ENCODE measurements at regions not wholly inside any gene's neighbourhood (a gene's known extent, or its start where the extent isn't known, plus 50 kb on each side); places are given as distances from the start of the nearest gene placed in this dataset.

- TF ChIP-seq EZH2 (IDR thresholded peaks at IDR 0.05; ENCODE audit: borderline replicate concordance, low read depth, low read length, poor library complexity, severe bottlenecking): no peak
- TF ChIP-seq, protein P1, sequence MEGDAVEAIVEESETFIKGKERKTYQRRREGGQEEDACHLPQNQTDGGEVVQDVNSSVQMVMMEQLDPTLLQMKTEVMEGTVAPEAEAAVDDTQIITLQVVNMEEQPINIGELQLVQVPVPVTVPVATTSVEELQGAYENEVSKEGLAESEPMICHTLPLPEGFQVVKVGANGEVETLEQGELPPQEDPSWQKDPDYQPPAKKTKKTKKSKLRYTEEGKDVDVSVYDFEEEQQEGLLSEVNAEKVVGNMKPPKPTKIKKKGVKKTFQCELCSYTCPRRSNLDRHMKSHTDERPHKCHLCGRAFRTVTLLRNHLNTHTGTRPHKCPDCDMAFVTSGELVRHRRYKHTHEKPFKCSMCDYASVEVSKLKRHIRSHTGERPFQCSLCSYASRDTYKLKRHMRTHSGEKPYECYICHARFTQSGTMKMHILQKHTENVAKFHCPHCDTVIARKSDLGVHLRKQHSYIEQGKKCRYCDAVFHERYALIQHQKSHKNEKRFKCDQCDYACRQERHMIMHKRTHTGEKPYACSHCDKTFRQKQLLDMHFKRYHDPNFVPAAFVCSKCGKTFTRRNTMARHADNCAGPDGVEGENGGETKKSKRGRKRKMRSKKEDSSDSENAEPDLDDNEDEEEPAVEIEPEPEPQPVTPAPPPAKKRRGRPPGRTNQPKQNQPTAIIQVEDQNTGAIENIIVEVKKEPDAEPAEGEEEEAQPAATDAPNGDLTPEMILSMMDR (conservative IDR thresholded peaks at IDR 0.05; ENCODE audit: low read depth, low read length): no peak
- BruUV-seq (replicated peaks): no TSS peak
- Histone ChIP-seq H3K9me3 (ENCODE audit: low read depth, low read length, poor library complexity, severe bottlenecking) (no peaks in the 10 kb centered on the region), H3K36me3 (ENCODE audit: insufficient read depth, low read length, poor library complexity, severe bottlenecking) (no peaks in the 10 kb centered on the region), H3K27ac (ENCODE audit: low read depth, low read length, poor library complexity, severe bottlenecking) (no peak overlapping the region), H3K27me3 (replicated peaks; ENCODE audit: insufficient read depth, low read depth, low read length, poor library complexity) (no peaks in the 10 kb centered on the region), H3K4me3 (ENCODE audit: low read depth, low read length, poor library complexity, severe bottlenecking) (no peak overlapping the region), H3K4me1 (ENCODE audit: insufficient read depth, low read length, poor library complexity, severe bottlenecking) (peaks cover 13% of the 10 kb centered on the region)
- ChIA-PET CTCF (interaction anchor here (1.1 kb wide), 1 partner anchor 710 kb away, joined by 4 read pairs; no protein-coding TSS in a partner anchor), POLR2A (ENCODE audit: low non-redundant PET) (no interaction called here)
- DNase-seq (ENCODE audit: low spot score): no peak
- intact Hi-C loops (cut with micrococcal nuclease; ENCODE audit: unreplicated experiment): no loop called here
Measured at GRCh38 chr13:50685956-50686355, 157.5 kb downstream of the DLEU7 start.

DNA sequence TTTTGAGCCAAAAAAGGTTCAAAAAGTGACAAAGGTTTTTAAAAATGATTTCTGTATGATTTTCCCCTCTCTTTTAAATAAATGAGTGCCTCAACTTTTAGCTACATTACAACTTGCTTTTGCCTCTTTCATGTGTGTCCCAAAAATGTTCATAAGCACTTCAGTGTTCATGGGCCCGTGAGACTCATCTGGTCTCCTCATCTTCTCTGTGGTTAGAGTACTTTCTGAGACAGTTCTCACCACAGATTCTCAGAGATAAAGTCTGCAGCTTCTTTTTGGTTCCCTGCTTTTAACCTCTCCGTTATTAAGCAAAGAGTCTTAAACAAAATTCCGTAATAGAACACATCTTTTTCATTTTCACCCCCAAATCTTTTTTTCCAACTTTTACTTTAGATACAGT lies 156.9 kb downstream of the DLEU7 start:
- Histone ChIP-seq H3K4me1 (ENCODE audit: insufficient read depth, low read length, poor library complexity, severe bottlenecking) (peaks cover 13% of the 10 kb centered on the region), H3K27me3 (replicated peaks; ENCODE audit: insufficient read depth, low read depth, low read length, poor library complexity) (no peaks in the 10 kb centered on the region), H3K36me3 (ENCODE audit: insufficient read depth, low read length, poor library complexity, severe bottlenecking) (no peaks in the 10 kb centered on the region), H3K27ac (ENCODE audit: low read depth, low read length, poor library complexity, severe bottlenecking) (no peak overlapping the region), H3K4me3 (ENCODE audit: low read depth, low read length, poor library complexity, severe bottlenecking) (no peak overlapping the region), H3K9me3 (ENCODE audit: low read depth, low read length, poor library complexity, severe bottlenecking) (no peaks in the 10 kb centered on the region)
- intact Hi-C loops (cut with micrococcal nuclease; ENCODE audit: unreplicated experiment): no loop called here
- no peak for TF ChIP-seq EZH2 (IDR thresholded peaks at IDR 0.05; ENCODE audit: borderline replicate concordance, low read depth, low read length, poor library complexity, severe bottlenecking)
- TF ChIP-seq, protein P1 (conservative IDR thresholded peaks at IDR 0.05; ENCODE audit: low read depth, low read length): no peak
- DNase-seq (ENCODE audit: low spot score): no peak
- POLR2A ChIA-PET (ENCODE audit: low non-redundant PET): no interaction called here
- CTCF ChIA-PET: no interaction called here
- no TSS peak for BruUV-seq (replicated peaks)

DNA sequence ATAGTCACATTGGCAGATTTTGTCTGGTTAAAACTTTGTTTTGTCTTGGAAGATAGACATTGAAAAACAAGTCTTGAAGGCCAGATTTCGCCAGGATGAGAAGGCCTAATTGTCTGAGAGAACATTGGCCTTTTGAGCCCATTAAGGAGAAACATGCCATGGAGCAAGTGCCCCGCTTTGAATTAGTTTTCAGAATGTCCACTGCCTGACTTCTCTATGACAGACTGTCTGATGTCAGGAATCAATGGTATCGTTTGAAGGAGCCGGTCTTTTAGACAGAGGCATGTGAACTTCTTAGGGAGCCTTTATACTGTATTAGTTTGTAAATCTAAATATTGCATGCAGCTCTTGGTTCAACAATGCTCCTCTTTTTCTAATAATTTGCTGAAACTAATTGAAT lies 155.9 kb downstream of the DLEU7 start:
- intact Hi-C loops (cut with micrococcal nuclease; ENCODE audit: unreplicated experiment): no loop called here
- ChIA-PET POLR2A (ENCODE audit: low non-redundant PET) (no interaction called here), CTCF (no interaction called here)
- Histone ChIP-seq H3K27ac (ENCODE audit: low read depth, low read length, poor library complexity, severe bottlenecking) (no peak overlapping the region), H3K4me3 (ENCODE audit: low read depth, low read length, poor library complexity, severe bottlenecking) (no peak overlapping the region), H3K9me3 (ENCODE audit: low read depth, low read length, poor library complexity, severe bottlenecking) (no peaks in the 10 kb centered on the region), H3K36me3 (ENCODE audit: insufficient read depth, low read length, poor library complexity, severe bottlenecking) (no peaks in the 10 kb centered on the region), H3K4me1 (ENCODE audit: insufficient read depth, low read length, poor library complexity, severe bottlenecking) (peaks cover 13% of the 10 kb centered on the region), H3K27me3 (replicated peaks; ENCODE audit: insufficient read depth, low read depth, low read length, poor library complexity) (no peaks in the 10 kb centered on the region)
- TF ChIP-seq EZH2 (IDR thresholded peaks at IDR 0.05; ENCODE audit: borderline replicate concordance, low read depth, low read length, poor library complexity, severe bottlenecking): no peak
- TF ChIP-seq, protein P1 (conservative IDR thresholded peaks at IDR 0.05; ENCODE audit: low read depth, low read length): no peak
- no peak for DNase-seq (ENCODE audit: low spot score)
- BruUV-seq (replicated peaks): no TSS peak
